ENCODE measurements at regions not wholly inside any gene's neighbourhood (a gene's known extent, or its start where the extent isn't known, plus 50 kb on each side); places are given as distances from the start of the nearest gene placed in this dataset.

- no peak for DNase-seq
Observed at GRCh38 chr13:76745261-76746200, 140.7 kb downstream of the KCTD12 start.

DNA sequence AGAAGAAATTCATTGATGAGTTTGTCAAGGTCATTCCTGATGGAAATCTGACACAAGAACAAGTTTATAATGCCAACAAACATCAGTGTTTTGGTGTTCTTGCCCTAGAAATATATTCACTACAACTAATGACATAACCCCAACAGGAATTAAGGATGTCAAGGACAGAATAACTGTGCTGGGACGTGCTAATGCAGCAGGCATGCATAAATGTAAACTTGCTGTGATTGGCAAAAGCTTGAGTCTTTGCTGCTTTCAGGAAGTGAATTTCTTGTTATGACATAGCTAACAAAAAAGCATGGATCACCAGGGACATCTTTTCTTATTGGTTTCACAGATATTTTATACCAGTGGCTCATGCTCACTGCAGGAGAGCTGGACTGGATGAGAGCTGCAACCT is 144.6 kb downstream of the KCTD12 start:
- DNase-seq: no peak

GRCh38 chr13:76741046-76741445 is 145.2 kb downstream of the KCTD12 start:
- DNase-seq: no peak

- no peak for DNase-seq
Observed at GRCh38 chr13:76738616-76739015, 147.6 kb downstream of the KCTD12 start.

DNA sequence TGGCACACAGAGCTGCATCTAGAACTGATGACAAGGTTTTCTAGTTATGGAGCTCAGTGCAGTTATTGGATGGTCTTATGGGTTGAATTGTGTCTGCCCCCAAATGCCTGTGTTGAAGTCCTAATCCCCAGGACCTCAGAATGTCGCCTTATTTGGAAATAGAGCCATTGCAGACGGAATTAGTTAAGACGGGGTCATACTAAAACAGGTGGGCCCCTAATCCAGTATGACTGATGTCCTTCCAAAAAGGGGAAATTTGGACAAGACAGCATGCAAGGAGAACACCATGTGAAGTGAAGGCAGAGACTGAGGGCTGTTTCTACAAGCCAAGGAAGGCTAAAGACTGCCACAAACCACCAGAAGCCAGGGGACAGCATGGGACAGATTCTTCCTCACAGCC is 148.7 kb downstream of the KCTD12 start:
- DNase-seq: no peak

DNA sequence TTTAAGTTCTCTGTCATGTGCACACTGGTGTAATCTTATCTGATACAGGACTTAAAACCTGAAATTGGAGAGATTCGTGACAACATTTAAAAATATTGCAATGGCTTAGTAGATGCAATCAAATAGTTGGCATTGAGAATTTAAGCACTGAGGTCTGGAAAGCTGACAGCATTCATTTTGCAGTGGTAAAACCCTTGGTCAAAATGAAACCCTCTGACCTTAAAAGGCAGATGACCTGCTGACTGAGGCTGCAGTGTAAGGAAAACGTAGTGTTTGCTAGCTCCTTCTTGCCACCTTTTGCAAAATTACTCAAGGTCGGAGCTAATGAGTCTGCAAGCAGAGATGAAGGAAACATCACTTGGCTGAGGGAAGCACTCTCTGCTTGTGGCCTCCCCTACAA is 150.6 kb downstream of the KCTD12 start:
- DNase-seq: no peak

DNA sequence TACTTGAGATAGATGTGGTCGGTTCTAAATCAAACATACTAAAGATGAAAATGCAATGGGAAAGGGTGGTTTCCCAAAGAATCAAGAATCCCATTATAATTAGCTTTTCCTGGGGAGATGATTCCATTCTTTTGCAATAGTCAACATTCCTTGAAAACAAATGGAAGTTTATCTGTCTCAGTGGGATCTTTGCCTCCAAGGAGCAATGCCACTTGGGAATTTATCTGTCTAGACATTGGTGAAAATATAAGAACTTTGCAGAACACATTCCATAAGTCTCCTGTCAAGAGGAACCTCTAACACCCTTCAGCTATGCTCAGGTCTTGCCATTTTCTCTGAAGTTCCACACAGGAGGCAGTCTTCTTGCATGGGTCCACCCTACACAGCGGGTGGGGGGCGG is 152.5 kb downstream of the KCTD12 start:
- no peak for DNase-seq

- no peak for DNase-seq
Observed at GRCh38 chr13:76732367-76732766, 153.8 kb downstream of the KCTD12 start.

- DNase-seq: no peak
Observed at GRCh38 chr13:76730220-76730619, 156.0 kb downstream of the KCTD12 start.

DNA sequence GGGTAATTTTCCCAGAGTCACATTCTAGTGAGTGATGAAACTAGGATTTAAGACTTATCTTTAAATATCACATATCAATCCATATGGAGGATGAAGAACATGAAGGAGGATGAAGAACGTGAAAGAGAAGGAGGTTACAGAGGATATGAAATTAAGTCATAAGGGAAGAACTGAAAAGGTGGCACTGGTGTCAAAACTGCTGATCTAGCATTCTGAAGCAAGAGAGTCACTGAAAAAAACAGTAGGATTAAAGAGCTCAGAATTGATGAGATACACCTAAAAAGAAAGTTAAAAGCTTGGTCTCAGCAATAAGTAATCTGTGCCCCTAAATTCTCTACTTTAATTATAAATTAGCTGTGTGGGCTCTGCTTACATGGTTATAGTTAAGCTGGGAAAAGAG is 156.5 kb downstream of the KCTD12 start:
- DNase-seq: no peak

DNA sequence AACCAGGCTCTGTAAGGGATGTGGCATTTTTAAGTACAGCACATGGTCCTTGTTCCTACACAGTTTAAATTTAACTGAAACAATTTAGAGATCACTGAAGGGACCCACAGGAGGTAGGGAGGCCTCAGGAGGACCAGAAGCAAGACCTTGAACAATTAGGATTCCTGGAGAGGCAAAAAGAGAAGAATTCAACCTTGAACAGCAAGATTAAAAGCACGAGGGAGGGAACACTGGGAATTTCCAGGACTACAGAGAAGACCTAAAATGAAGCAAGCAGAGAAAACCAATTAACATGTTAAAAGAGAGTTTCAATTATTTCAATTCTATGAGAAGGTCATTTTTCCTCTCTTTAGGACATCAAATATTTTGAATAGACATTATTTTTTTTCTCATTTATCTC is 160.3 kb downstream of the KCTD12 start:
- DNase-seq: no peak

DNA sequence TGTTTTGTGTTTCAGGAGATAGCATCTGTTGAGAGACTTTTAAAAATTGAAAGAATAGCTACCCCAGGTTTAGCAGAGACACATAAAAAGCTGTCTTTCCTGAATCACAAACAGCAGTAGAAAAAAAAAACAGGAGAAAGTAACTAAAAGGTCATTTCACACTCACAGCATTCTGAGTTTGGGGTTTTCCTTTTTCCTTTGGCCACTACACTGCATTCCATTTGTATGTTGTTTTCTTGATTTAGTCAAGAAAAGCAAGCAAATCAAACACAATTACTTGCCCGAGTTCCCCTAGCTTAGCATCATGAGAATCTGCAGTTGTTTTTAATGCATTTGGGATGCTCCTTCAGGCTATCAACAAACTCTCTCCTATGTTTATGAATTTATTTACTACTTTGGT is 161.0 kb downstream of the KCTD12 start:
- DNase-seq: no peak

DNA sequence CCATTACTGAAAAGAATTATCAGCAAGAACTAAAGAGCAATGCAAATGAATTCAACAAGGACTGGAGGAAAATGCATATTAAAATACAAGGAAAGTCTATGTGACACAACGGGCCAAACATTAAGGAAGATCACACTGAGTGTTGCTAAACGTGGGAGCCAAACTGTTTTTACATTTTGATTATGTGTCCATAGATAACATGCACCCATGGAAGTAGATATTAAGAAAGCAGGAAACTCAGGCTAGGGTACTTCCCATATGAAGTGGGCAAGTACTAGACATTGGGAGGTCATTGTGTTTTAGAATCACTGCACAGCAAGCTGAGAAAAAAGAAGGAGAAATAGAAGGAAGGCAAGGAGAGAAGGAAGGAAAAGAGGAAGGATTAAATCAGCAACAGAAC is 161.8 kb downstream of the KCTD12 start:
- DNase-seq: no peak

- peak; percentile 31 for DNase-seq
Observed at GRCh38 chr13:76723551-76724232, 162.5 kb downstream of the KCTD12 start.

DNA sequence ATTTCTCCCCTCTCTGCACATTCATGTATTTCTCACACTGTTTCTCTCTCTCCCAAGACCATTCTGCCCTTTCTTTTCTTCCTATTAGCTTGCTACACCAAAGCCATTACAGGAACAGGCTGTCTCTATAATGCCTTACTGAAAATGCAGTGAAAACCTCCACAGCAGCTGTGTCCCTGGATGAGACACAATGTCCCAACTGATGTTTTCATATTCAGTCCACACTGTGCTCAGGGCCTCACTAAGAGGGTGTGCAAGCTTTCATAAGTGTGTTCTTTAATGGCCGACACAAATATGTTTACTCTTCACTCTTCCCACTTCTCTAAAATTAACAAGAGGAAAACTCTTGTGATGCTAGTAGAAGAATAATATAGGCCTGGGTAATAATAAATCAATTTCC is 163.4 kb downstream of the KCTD12 start:
- no peak for DNase-seq

- no peak for DNase-seq
Observed at GRCh38 chr13:76720821-76721220, 165.4 kb downstream of the KCTD12 start.

- DNase-seq: no peak
Observed at GRCh38 chr13:76720416-76720815, 165.8 kb downstream of the KCTD12 start.

GRCh38 chr13:76719955-76720354 is 166.2 kb downstream of the KCTD12 start:
- DNase-seq: no peak

- no peak for DNase-seq
Observed at GRCh38 chr13:76717092-76717491, 169.1 kb downstream of the KCTD12 start.

DNA sequence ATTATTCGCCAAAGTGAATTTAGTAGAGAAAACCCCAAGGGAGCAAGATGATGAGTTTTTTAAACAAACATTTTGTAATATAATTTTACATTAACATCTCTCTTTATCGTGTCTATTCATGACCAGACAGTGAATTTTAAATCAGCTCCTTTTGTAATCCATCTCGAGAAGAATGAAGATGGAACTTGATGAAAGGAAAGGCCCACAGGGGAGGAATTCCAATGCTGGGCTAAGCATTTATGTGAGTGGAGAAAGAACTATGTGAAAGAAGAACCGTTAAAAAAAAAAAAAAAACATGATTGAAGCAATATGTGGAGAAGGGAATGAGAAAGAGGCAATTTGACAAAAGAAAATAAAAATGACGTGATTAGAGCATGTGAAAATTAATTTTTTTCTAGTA is 170.6 kb downstream of the KCTD12 start:
- no peak for DNase-seq

DNA sequence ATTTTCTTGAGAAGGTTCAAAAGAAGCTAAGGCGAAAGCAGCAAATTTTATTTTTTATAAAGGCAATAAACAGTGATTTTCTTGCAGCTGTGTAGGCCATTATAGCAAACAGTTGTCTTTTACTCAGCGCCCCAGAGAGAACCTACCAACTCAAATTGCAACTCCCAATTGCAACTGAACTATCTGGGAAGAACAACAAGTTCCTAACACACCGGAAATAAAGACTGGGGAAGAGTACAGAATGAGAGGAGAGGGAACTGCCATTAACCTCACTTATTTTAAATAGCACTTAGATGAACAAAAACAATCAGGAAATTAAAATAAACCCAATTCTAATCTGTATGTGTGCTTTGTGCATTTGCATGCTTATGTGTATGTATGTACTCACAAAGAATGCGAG is 171.1 kb downstream of the KCTD12 start:
- DNase-seq: no peak

DNA sequence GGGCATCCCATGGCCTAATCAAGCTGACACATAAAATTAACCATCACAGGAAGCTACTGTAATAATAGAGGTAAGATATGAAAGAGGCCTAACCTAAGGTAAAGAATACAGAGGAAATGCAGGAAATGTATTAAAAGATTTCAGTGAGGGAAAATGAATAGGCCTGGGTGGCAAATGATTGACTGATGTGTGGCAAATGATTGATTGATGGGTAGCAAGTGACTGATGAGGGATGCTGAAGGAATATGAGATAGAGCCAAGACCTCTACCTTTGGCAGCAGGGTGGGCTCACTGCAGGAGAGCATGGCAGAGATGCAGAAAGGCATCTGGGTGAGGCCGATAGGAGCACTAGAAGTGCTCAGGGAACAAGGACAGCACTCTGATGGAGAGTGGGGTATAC is 172.9 kb downstream of the KCTD12 start:
- DNase-seq: no peak

- no peak for DNase-seq
Observed at GRCh38 chr13:76711550-76712182, 174.5 kb downstream of the KCTD12 start.

GRCh38 chr13:76709851-76710250 is 176.4 kb downstream of the KCTD12 start:
- DNase-seq: no peak
